Smooth muscle cell (in vitro differentiated cells): ENCODE measurements at regions not wholly inside any gene's neighbourhood (a gene's known extent, or its start where the extent isn't known, plus 50 kb on each side); places are given as distances from the start of the nearest gene placed in this dataset.

Experiments
- DNase-seq: peaks from one replicate; lab custom pipeline; 2025; ENCODE audit not compliant: unreplicated experiment; lab: John Stamatoyannopoulos, UW
- H2AFZ ChIP-seq: fragments of 200-600 bp; sonication (generic); 2 replicates; pipeline ENCODE4 v1.6.0; 2016; ENCODE audit warnings: antibody characterized with exemption, low read depth, mild to moderate bottlenecking
- H3F3A ChIP-seq: fragments of 200-600 bp; sonication (generic); 2 replicates; pipeline ENCODE4 v1.6.0; 2017; ENCODE audit warnings: antibody characterized with exemption, low read depth
- H3K27ac ChIP-seq: fragments of 200-600 bp; sonication (generic); 2 replicates; pipeline ENCODE4 v1.5.1; 2016; ENCODE audit warnings: low read depth, mild to moderate bottlenecking
- H3K27me3 ChIP-seq: fragments of 200-600 bp; sonication (generic); 2 replicates; pipeline ENCODE4 v1.6.1; 2016; ENCODE audit warnings: low read depth, mild to moderate bottlenecking
- H3K36me3 ChIP-seq: fragments of 200-600 bp; sonication (generic); 2 replicates; pipeline ENCODE4 v1.5.1; 2016; ENCODE audit warnings: low read depth
- H3K4me1 ChIP-seq: fragments of 200-600 bp; sonication (generic); 2 replicates; pipeline ENCODE4 v1.5.1; 2016; ENCODE audit warnings: low read depth
- H3K4me2 ChIP-seq: fragments of 200-600 bp; sonication (generic); 2 replicates; pipeline ENCODE4 v1.6.0; 2016; ENCODE audit warnings: mild to moderate bottlenecking
- H3K4me3 ChIP-seq: fragments of 200-600 bp; sonication (generic); 2 replicates; pipeline ENCODE4 v1.5.1; 2016; ENCODE audit warnings: mild to moderate bottlenecking
- H3K79me2 ChIP-seq: fragments of 200-600 bp; sonication (generic); 2 replicates; pipeline ENCODE4 v1.6.0; 2016; ENCODE audit warnings: low read depth, mild to moderate bottlenecking
- H3K9ac ChIP-seq: fragments of 200-600 bp; sonication (generic); 2 replicates; pipeline ENCODE4 v1.6.0; 2016; ENCODE audit warnings: low read depth
- H3K9me3 ChIP-seq: fragments of 200-600 bp; sonication (generic); replicated peaks from 2 replicates; pipeline ENCODE4 v1.5.1; 2016; ENCODE audit warnings: low read depth
- H4K20me1 ChIP-seq: fragments of 200-600 bp; sonication (generic); 2 replicates; pipeline ENCODE4 v1.6.0; 2016; ENCODE audit warnings: low read depth
- CTCF ChIP-seq: fragments of 200-600 bp; sonication (generic); IDR thresholded peaks from 2 replicates; pipeline ENCODE4 v1.5.1; 2017; ENCODE audit warnings: borderline replicate concordance, mild to moderate bottlenecking, antibody characterized with exemption; ENCODE audit not compliant: insufficient read depth, poor library complexity, severe bottlenecking
- WGBS: methylation state at CpG from one replicate; pipeline ENCODE4 v1.1.7; 2016; ENCODE audit warnings: low lambda C conversion rate; 5-methylcytosine and 5-hydroxymethylcytosine counted together

GRCh38 chr5:142412581-142412980 lies 87.8 kb upstream of the SPRY4 start:
- Histone ChIP-seq H3K27me3 (no peaks in the 10 kb centered on the region), H4K20me1 (no peaks in the 10 kb centered on the region), H3K36me3 (no peaks in the 10 kb centered on the region), H3K4me2 (no peak overlapping the region), H3K9ac (no peak overlapping the region), H2AFZ (no peak overlapping the region), H3F3A (no peaks in the 10 kb centered on the region), H3K4me1 (no peaks in the 10 kb centered on the region), H3K79me2 (no peaks in the 10 kb centered on the region), H3K27ac (no peak overlapping the region), H3K4me3 (no peak overlapping the region), H3K9me3 (no peaks in the 10 kb centered on the region)
- 93% methylated on average over 5 of the region's 5 CpGs for WGBS
- no peak for TF ChIP-seq CTCF
- DNase-seq = no peak

GRCh38 chr5:142411656-142412425 lies 87.0 kb upstream of the SPRY4 start:
- Histone ChIP-seq H3K4me3 (no peak overlapping the region), H3K9me3 (no peaks in the 10 kb centered on the region), H3K4me1 (no peaks in the 10 kb centered on the region), H3K79me2 (no peaks in the 10 kb centered on the region), H2AFZ (no peak overlapping the region), H3K9ac (no peak overlapping the region), H3K27ac (no peak overlapping the region), H3K4me2 (no peak overlapping the region), H3K27me3 (no peaks in the 10 kb centered on the region), H3K36me3 (no peaks in the 10 kb centered on the region), H3F3A (no peaks in the 10 kb centered on the region), H4K20me1 (no peaks in the 10 kb centered on the region)
- 93% methylated on average over 4 of the region's 4 CpGs for WGBS
- TF ChIP-seq CTCF = no peak
- no peak for DNase-seq

- WGBS = 97% methylated on average over 7 of the region's 7 CpGs
Measured at GRCh38 chr5:142411103-142411502, 86.3 kb upstream of the SPRY4 start.

More at GRCh38 chr5:142411103-142411502, 86.3 kb upstream of the SPRY4 start:
- Histone ChIP-seq H3K27ac (no peak overlapping the region), H3K79me2 (no peaks in the 10 kb centered on the region), H3K4me3 (no peak overlapping the region), H3K9ac (no peak overlapping the region), H3K4me1 (no peaks in the 10 kb centered on the region), H3K27me3 (no peaks in the 10 kb centered on the region), H3K36me3 (no peaks in the 10 kb centered on the region), H3K4me2 (no peak overlapping the region), H4K20me1 (no peaks in the 10 kb centered on the region), H3K9me3 (no peaks in the 10 kb centered on the region), H3F3A (no peaks in the 10 kb centered on the region), H2AFZ (no peak overlapping the region)
- DNase-seq = no peak
- no peak for TF ChIP-seq CTCF
